SKM-1 (cell line): ENCODE measurements at regions not wholly inside any gene's neighbourhood (a gene's known extent, or its start where the extent isn't known, plus 50 kb on each side); places are given as distances from the start of the nearest gene placed in this dataset.

Experiments
- DNase-seq: peaks from one replicate; lab custom pipeline; 2025; ENCODE audit not compliant: unreplicated experiment; lab: John Stamatoyannopoulos, UW

- no peak for DNase-seq
These were observed 662.5 kb upstream of the SALL1 start for GRCh38 chr16:51813609-51814008.

DNA sequence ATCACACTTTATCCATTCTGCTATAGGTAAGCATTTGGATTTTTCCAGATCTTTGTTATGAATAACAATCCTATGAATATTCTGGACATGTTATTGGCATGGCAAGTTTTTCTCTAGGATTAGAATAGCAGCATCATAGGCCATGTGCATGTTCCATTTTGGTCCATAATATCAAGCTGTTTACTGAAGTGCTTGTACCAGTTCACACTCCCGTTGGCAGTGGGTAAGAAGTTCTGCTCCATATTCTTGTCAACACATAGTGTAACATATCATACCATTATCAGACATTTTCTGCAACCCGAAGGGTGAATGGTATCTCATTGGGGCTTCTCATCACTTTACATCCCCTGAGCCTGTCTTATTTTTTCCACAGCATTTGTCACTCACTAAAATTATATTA is 661.9 kb upstream of the SALL1 start:
- no peak for DNase-seq

GRCh38 chr16:51807551-51807950 is 656.5 kb upstream of the SALL1 start:
- DNase-seq = no peak

DNA sequence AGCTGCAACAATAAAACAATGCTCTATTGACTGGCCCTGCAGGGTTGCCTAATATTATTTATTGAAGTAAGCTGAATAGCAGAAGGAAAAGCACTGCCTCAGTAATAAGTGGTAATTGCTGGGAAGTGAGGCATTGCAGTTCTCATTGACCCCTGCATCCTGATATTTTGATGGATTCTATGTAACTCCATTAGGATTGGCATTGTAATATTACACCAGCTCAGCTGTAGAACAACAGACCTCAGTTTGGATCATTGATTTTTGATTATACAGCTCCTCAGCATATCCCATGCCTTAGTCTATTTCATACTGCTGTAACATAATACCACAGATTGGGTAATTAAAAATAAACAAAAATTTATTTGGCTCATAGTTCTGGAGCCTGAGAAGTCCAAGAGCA is 650.6 kb upstream of the SALL1 start:
- no peak for DNase-seq

DNA sequence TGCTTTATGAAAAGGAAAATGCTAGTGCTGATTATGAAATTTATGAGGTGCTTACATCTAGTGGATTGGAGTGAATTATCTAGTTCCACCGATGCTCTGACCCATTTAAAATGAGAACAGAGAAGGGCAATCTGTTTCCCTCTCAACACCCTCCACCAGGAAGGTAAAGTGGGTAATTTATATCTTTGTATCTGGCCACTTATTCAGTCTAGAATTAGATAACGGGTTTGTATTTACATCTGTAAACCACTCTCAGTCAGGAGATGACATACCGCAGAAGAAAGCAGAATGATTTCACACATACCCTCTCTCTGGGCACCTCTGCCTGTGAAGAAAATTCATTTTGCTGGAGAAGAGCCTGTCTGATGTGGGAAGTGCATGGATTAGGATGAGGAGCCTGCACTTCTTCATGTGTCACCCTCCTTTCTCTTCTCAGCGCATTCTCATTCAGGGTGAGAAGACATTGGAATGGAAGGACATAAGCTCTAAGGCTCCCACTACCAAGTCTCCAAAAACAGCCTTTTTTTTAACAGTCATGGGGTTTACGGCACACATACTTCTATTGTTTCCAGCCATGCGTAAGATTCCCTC is 646.7 kb upstream of the SALL1 start:
- no peak for DNase-seq

- DNase-seq = no peak
These were observed 628.2 kb upstream of the SALL1 start for GRCh38 chr16:51779240-51779639.

GRCh38 chr16:51773071-51773890 is 622.2 kb upstream of the SALL1 start:
- no peak for DNase-seq

DNA sequence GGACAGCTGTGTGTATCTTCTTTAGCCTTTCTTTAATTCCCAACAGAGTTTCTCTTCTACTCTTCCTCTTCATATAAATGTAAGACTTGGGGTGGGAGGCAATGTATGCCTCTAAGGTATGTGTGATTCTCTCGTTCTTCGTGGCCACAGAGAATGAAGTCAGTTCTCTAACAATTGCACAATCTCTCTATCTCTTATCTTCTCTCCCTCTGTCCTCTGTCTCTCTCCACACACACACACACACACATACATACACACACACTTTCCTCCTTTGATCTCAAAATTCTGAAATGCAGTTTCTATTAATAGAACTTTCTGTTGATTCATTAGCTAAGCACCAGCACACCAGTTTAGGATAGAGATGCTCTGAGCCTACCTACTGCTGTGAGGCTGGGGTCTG is 615.7 kb upstream of the SALL1 start:
- DNase-seq = no peak

- no peak for DNase-seq
These were observed 612.1 kb upstream of the SALL1 start for GRCh38 chr16:51763072-51763661.

- peak; percentile 46 for DNase-seq
These were observed 611.3 kb upstream of the SALL1 start for GRCh38 chr16:51762081-51762996.

DNA sequence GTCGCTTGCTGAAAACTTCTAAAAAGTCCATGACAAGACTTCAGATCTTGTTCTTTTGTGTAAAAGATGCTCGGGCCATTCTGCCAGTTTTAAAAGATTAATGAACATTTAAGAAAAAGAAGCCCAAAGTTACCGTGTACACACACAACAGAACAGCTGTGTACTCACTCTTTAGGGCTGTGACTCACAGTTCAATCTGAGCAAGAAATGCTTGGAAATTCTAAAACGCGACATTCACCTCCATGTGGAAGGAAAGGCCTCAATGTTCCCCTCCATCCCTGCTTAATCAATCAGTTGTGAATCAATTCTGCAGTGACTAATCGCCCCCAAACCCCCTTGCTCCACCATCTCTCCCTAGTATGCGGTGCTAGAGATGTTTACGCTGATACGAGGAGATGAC is 609.9 kb upstream of the SALL1 start:
- no peak for DNase-seq

DNA sequence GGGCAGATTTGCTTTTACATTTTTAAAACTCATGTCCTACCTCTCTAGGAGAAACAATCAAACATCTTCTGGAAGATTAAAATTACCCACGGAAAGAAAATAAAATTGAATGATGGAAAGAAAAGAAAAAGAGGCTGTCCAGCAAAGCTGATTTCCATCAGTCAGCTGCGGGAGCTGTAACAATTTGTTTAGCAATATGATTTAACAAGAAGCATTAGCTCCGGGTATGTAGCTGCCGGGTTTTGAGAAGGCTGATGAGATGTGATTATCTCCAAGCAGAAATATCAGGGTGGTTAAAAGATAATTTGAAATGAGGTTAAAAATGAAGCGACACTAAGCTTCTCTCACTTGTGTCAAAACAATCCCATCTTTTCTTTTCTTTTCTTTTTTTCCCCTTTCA is 608.9 kb upstream of the SALL1 start:
- DNase-seq = no peak

- no peak for DNase-seq
These were observed 608.3 kb upstream of the SALL1 start for GRCh38 chr16:51759329-51759728.

DNA sequence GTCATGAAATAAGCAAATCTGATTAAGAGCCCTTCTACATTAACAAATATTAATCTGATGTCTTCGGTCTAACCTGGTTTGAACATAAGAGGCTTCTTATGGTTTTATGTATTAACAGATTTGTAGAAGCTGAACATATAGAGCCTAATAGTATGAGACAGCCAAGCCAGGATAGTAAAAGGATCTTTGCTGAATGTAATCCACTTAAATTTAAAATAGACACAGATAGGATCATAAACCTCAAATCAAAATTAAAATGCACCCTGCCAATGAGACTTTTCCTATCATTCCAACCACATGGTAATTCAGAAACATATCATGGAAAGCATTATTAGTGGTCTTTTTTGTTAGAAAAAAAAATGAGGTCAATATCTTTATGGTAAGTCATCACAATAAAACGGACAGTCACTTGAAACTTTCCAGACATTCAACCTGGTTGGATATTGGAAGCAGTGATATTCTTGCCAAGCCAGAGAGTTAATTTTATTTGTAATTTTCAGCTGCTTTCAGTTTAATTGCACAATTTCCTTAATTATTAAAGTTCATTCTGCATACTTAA is 606.9 kb upstream of the SALL1 start:
- DNase-seq = no peak

DNA sequence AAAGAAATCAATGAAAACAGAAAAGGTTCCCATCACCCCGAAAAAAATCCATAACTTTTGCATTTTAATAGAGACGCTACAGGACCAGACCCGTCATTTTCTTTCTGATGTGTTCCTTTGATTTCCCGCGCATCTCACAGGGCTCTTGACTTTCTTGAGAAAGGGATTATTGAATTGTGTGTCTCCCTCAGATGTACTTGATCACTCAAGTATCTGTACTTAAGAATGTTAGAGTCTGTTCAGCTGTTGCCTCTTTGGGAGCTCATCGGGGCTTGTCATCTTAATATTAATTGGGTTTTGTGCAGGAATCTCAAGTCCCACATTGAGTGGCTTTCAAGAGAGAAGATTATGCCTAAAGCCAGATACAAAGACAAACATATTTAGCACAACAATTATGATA is 606.4 kb upstream of the SALL1 start:
- no peak for DNase-seq

DNA sequence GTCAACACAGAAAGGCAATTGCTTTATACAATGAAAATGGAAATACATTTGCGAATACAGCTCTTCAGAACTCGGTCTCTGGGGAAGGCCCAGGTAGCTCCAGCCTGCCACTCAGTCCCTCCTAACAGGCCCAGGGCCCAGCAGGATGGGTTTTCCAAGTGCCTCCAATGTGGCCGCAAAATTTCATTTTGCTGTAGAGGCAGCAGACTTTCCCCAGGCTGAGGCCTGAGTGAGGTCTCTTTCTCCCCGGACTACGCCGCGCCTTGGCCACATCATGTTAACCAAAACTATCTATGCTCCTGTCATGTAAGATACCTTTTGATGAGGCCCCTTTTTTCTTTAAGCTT is 606.0 kb upstream of the SALL1 start:
- no peak for DNase-seq

DNA sequence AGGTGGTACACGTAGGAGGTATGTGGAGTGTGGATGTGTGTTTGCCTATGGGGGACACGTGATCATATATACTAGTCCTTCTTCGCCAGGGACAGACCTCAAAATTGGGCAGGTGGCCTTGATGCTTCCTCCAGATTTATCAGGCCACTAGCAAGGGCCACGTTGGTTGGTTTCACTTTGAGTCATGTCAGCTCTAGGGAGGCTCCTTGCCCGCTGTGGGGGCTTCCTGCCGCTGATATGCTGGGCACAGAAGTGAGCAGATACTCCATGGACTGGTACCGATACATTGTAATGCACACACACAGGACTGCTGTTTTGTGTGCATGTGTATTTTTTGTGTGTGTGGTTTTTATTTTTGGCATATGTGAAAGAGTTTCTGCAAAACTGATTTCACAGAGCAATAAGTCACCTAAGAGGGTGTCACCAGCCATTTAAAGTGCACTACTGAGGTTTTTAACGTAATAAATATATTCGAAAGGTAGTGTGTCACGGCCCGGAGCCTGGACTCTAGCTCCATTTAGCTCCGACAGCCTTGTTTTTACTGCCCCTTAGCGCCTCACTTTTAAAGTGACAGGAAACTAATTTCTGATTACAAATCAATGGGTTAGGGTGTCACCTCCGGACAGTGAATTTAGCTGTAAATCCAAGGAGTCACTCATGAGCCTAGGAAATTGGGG is 605.5 kb upstream of the SALL1 start:
- DNase-seq = no peak

DNA sequence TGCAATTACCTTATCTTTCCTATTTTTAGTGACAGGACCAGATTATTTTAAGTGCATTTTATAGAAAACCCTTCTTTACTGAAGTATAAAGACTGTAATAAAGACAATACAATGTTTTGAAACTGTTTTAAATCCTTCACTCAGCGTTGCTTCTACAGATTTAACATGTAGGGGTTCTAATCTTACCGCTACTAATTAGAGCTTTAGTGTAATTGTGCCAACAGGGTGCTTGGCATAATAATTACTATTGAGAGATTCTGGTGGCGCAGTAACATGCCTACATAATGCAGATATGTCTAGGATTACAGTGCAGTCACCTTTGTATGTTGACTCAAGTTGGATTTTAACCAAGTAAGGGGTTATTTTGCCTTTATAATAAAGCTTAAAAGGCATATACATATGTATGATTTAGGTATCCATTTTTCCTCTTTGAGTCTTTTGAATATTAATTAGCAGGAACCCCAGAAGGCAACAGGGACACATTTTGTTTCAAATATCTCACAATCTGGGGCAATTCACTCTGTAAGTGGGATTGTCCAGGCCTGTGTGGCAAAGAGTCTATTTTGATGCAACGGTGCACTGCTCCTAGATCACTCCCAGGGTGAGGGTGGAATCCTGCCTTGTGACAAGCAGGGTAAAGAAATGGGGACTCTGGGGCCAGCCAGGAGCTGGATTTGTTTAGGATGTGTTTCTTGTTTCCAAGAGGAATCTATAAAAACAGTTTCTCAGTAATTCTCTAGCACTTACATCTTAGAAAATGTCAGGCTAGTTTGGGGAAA is 604.7 kb upstream of the SALL1 start:
- no peak for DNase-seq

- DNase-seq = no peak
These were observed 604.0 kb upstream of the SALL1 start for GRCh38 chr16:51755039-51755501.
